Ishikawa (cell line): ENCODE measurements at regions not wholly inside any gene's neighbourhood (a gene's known extent, or its start where the extent isn't known, plus 50 kb on each side); places are given as distances from the start of the nearest gene placed in this dataset.

Source experiments
- CEBPB ChIP-seq: IDR thresholded peaks from 2 replicates; pipeline ENCODE4 v1.6.1; 2012
- CREB1 ChIP-seq: IDR thresholded peaks from 2 replicates; pipeline ENCODE4 v1.6.1; 2012; ENCODE audit warnings: low read depth
- EGR1 ChIP-seq: IDR thresholded peaks from 2 replicates; pipeline ENCODE4 v1.6.1; 2012
- EP300 ChIP-seq: IDR thresholded peaks from 2 replicates; pipeline ENCODE4 v1.6.1; 2012; ENCODE audit warnings: borderline replicate concordance
- FOXM1 ChIP-seq: IDR thresholded peaks from 2 replicates; pipeline ENCODE4 v1.6.1; 2012; ENCODE audit warnings: low read depth, borderline replicate concordance
- MAX ChIP-seq: IDR thresholded peaks from 2 replicates; pipeline ENCODE4 v1.6.1; 2012
- NFIC ChIP-seq: IDR thresholded peaks from 2 replicates; pipeline ENCODE4 v1.6.1; 2012
- RAD21 ChIP-seq: IDR thresholded peaks from 2 replicates; pipeline ENCODE4 v1.6.1; 2012; ENCODE audit warnings: low read depth
- REST ChIP-seq: IDR thresholded peaks from 2 replicates; pipeline ENCODE4 v1.6.1; 2012; ENCODE audit warnings: low read depth, mild to moderate bottlenecking
- TAF1 ChIP-seq: IDR thresholded peaks from 2 replicates; pipeline ENCODE4 v1.6.1; 2012; ENCODE audit warnings: low read depth, mild to moderate bottlenecking
- TCF12 ChIP-seq: IDR thresholded peaks from 2 replicates; pipeline ENCODE4 v1.6.1; 2012; ENCODE audit warnings: low read depth
- TEAD4 ChIP-seq: IDR thresholded peaks from 2 replicates; pipeline ENCODE4 v1.6.1; 2012
- USF1 ChIP-seq: IDR thresholded peaks from 2 replicates; pipeline ENCODE4 v1.6.1; 2012
- YY1 ChIP-seq: IDR thresholded peaks from 2 replicates; pipeline ENCODE4 v1.6.1; 2012; ENCODE audit warnings: low read depth
- ZBTB7A ChIP-seq: IDR thresholded peaks from 2 replicates; pipeline ENCODE4 v1.6.1; 2012; ENCODE audit warnings: low read depth

GRCh38 chr5:62182802-62183201, 123.2 kb upstream of the KIF2A start:
- TF ChIP-seq EP300 (no peak), ZBTB7A (no peak), FOXM1 (no peak), TEAD4 (no peak), USF1 (no peak), YY1 (no peak), EGR1 (no peak), RAD21 (no peak), TAF1 (no peak), NFIC (no peak), CEBPB (no peak)

GRCh38 chr5:62183727-62184126, 122.3 kb upstream of the KIF2A start:
- TF ChIP-seq USF1 (no peak), EP300 (no peak), EGR1 (no peak), TAF1 (no peak), NFIC (no peak), RAD21 (no peak), FOXM1 (no peak), TEAD4 (no peak), TCF12 (no peak), MAX (no peak), CREB1 (no peak), YY1 (no peak), REST (no peak), ZBTB7A (no peak), CEBPB (no peak)

GRCh38 chr5:62184444-62184843, 121.6 kb upstream of the KIF2A start:
- TF ChIP-seq EP300 (no peak), YY1 (no peak), TAF1 (no peak), MAX (no peak), REST (no peak), FOXM1 (no peak), USF1 (no peak), ZBTB7A (no peak), CREB1 (no peak), RAD21 (no peak), CEBPB (no peak), NFIC (no peak), TEAD4 (no peak), EGR1 (no peak), TCF12 (no peak)

- TF ChIP-seq EGR1 (no peak), EP300 (no peak), TEAD4 (no peak), MAX (no peak), NFIC (no peak), TAF1 (no peak), REST (no peak), TCF12 (no peak), RAD21 (no peak), USF1 (no peak), CREB1 (no peak), FOXM1 (no peak), ZBTB7A (no peak), CEBPB (no peak), YY1 (no peak)
These were observed 115.8 kb upstream of the KIF2A start for GRCh38 chr5:62190173-62190572.
